ENCODE measurements at regions not wholly inside any gene's neighbourhood (a gene's known extent, or its start where the extent isn't known, plus 50 kb on each side); places are given as distances from the start of the nearest gene placed in this dataset.

- H3K36me3 Mint-ChIP-seq (ENCODE audit: low read depth) = no peaks in the 10 kb centered on the region
- peaks cover 7% of the 10 kb centered on the region for H3K4me1 Mint-ChIP-seq (ENCODE audit: low read depth)
- no peak overlapping the region for H3K4me3 Mint-ChIP-seq (ENCODE audit: unreplicated experiment)
- no peaks in the 10 kb centered on the region for H3K27me3 Mint-ChIP-seq (ENCODE audit: low read depth)
- no peak overlapping the region for H3K27ac Mint-ChIP-seq (ENCODE audit: unreplicated experiment)
- DNase-seq (ENCODE audit: low spot score) = no peak
- H3K9me3 Mint-ChIP-seq (ENCODE audit: low read depth) = peaks cover 5% of the 10 kb centered on the region
- TF ChIP-seq CTCF (IDR thresholded peaks at IDR 0.05) = no peak
Observed at GRCh38 chr18:44061438-44061837, 619.2 kb upstream of the SETBP1 start.

GRCh38 chr18:44062345-44062744, 618.3 kb upstream of the SETBP1 start:
- no peaks in the 10 kb centered on the region for H3K27me3 Mint-ChIP-seq (ENCODE audit: low read depth)
- H3K36me3 Mint-ChIP-seq (ENCODE audit: low read depth) = no peaks in the 10 kb centered on the region
- H3K4me1 Mint-ChIP-seq (ENCODE audit: low read depth) = peaks cover 7% of the 10 kb centered on the region
- H3K4me3 Mint-ChIP-seq (ENCODE audit: unreplicated experiment) = no peak overlapping the region
- no peak for TF ChIP-seq CTCF (IDR thresholded peaks at IDR 0.05)
- H3K9me3 Mint-ChIP-seq (ENCODE audit: low read depth) = no peaks in the 10 kb centered on the region
- no peak overlapping the region for H3K27ac Mint-ChIP-seq (ENCODE audit: unreplicated experiment)
- DNase-seq (ENCODE audit: low spot score) = no peak

DNA sequence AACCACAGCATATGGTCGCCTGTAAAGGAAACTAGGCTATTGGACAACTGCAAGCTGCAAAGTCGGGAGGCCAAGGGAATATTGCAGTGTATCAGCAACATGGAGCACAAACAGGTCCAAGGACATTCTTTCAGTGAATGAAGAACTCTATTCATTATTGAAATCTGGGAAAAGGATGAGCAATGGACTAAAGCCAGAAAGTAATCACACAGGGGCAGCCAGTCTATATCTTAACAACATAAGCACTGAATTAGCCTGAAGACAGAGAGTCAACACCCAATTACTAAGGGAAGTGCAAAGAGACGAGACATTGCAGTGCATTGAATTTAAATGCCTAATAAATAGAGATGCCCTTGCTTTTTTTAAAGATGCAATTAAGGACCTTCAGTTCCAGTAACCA, 615.5 kb upstream of the SETBP1 start:
- no peak for DNase-seq (ENCODE audit: low spot score)
- Mint-ChIP-seq H3K36me3 (ENCODE audit: low read depth) (no peaks in the 10 kb centered on the region), H3K27me3 (ENCODE audit: low read depth) (no peaks in the 10 kb centered on the region), H3K27ac (ENCODE audit: unreplicated experiment) (no peak overlapping the region), H3K4me1 (ENCODE audit: low read depth) (peaks cover 7% of the 10 kb centered on the region), H3K4me3 (ENCODE audit: unreplicated experiment) (no peak overlapping the region), H3K9me3 (ENCODE audit: low read depth) (no peaks in the 10 kb centered on the region)
- TF ChIP-seq CTCF (IDR thresholded peaks at IDR 0.05) = no peak

DNA sequence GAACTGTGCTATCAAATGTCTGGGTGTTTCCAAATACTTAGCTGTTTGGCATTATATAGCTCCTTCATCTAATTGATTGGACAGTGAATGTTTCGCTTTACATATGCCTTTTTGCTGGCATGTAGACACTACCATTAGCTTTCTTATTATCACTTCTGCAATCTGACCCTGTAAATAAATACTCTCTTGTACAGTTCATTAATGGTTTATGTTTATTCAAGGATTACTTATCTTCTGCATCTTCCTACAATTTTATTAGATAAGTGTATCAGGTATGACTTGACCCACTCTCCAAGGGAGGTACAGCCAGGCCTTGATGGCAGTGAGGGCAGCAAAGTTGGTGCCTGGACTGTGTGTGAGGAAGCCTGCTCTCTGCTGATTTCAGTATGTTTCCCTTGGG, 614.1 kb upstream of the SETBP1 start:
- no peak for DNase-seq (ENCODE audit: low spot score)
- no peak overlapping the region for H3K4me3 Mint-ChIP-seq (ENCODE audit: unreplicated experiment)
- no peak overlapping the region for H3K27ac Mint-ChIP-seq (ENCODE audit: unreplicated experiment)
- H3K9me3 Mint-ChIP-seq (ENCODE audit: low read depth) = no peaks in the 10 kb centered on the region
- peaks cover 7% of the 10 kb centered on the region for H3K4me1 Mint-ChIP-seq (ENCODE audit: low read depth)
- H3K27me3 Mint-ChIP-seq (ENCODE audit: low read depth) = no peaks in the 10 kb centered on the region
- no peak for TF ChIP-seq CTCF (IDR thresholded peaks at IDR 0.05)
- H3K36me3 Mint-ChIP-seq (ENCODE audit: low read depth) = no peaks in the 10 kb centered on the region

DNA sequence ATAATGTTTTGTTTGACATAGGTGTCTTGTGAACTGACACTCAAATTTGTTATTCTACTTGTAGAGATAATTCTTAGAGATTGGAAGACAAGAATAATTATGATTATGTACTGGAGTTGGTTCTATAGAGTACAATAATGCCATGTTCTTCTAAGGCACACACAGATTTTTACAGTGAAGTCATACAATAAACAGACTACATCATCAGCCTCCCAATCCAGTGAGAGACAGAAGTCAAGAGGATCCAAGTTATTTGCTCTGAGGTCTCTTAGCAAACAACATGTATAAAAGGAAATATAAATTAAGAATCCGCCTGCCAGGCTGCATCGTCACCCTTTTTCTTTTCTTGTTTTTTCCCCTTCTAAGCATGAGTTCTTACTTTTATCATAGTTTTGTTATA, 613.5 kb upstream of the SETBP1 start:
- no peak for DNase-seq (ENCODE audit: low spot score)
- Mint-ChIP-seq H3K4me1 (ENCODE audit: low read depth) (peaks cover 7% of the 10 kb centered on the region), H3K36me3 (ENCODE audit: low read depth) (no peaks in the 10 kb centered on the region), H3K27me3 (ENCODE audit: low read depth) (no peaks in the 10 kb centered on the region), H3K27ac (ENCODE audit: unreplicated experiment) (no peak overlapping the region), H3K9me3 (ENCODE audit: low read depth) (no peaks in the 10 kb centered on the region), H3K4me3 (ENCODE audit: unreplicated experiment) (no peak overlapping the region)
- no peak for TF ChIP-seq CTCF (IDR thresholded peaks at IDR 0.05)

Data from chondrocyte (in vitro differentiated cells).